ENCODE measurements at regions not wholly inside any gene's neighbourhood (a gene's known extent, or its start where the extent isn't known, plus 50 kb on each side); places are given as distances from the start of the nearest gene placed in this dataset.

- FAIRE-seq (no peak), DNase-seq (ENCODE audit: extremely low spot score, insufficient read length, low read depth) (no peak)
These were observed 187.8 kb upstream of the LRFN5 start for GRCh38 chr14:41418851-41419250.

DNA sequence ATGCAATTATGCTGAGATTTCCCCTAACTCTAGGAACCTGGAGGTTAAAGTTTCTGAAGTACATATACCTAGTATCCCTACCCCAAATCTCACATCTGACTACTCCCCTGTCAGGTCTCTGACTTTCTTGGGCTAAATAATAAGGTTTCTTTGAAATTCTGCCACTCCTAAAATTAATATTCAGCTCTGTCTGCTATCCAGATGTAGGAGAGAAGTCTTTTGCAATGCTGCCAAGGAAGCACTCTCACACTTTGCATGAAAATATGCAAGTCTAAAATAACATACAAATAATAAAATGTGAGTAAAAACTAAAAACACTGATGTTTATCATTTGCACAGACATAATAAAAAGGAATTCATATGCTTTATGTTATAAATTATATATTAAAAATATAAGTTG lies 196.9 kb upstream of the LRFN5 start:
- no peak for FAIRE-seq
- DNase-seq (ENCODE audit: extremely low spot score, insufficient read length, low read depth) = no peak

- FAIRE-seq = no peak
- no peak for DNase-seq (ENCODE audit: extremely low spot score, insufficient read length, low read depth)
These were observed 202.6 kb upstream of the LRFN5 start for GRCh38 chr14:41404126-41404525.

GRCh38 chr14:41403360-41403759 lies 203.3 kb upstream of the LRFN5 start:
- FAIRE-seq = no peak

DNA sequence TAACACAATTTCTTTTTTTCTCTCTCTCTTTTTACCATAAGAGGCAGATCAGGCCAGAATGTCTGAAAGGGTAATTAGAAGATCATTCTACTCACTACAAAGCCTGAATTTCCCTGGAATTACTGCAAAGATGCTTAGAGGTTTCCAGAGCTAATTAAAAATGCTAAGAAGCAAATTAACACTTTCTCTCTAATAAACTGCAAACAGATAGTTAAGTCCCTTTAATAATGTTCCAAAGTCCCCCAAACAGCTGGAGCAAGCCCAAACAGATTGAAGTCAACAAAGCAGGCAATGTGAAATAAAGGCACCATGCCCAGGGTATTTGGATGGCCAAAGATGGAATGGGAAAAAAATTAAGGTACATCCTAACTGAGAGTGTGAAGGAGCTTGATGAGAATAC lies 208.8 kb upstream of the LRFN5 start:
- no peak for DNase-seq (ENCODE audit: extremely low spot score, insufficient read length, low read depth)
- FAIRE-seq = no peak

More at GRCh38 chr14:41403360-41403759, 203.3 kb upstream of the LRFN5 start:
- DNase-seq (ENCODE audit: extremely low spot score, insufficient read length, low read depth) = no peak

GRCh38 chr14:41393512-41393911 lies 213.2 kb upstream of the LRFN5 start:
- DNase-seq (ENCODE audit: extremely low spot score, insufficient read length, low read depth) (no peak), FAIRE-seq (no peak)

DNA sequence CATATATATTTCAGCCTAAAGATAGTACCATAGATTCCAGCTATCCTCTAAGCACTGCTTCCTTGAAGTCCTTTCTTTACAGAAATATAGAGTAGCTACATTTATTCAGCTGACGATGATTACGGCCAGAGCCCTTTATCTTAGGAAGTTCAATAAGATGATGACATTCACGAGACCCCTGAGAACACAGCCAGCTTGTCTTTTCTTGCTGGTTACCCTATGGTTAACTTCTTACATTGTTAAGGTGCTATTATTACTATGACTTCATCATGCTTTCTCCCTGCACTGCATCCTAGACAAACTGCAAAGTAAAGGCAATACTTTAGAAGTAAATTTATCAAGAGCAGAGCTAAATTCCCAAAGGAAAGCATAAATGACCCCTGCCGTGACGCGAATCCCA lies 214.4 kb upstream of the LRFN5 start:
- no peak for FAIRE-seq

GRCh38 chr14:41389355-41389754 lies 217.3 kb upstream of the LRFN5 start:
- DNase-seq (ENCODE audit: extremely low spot score, insufficient read length, low read depth) (no peak), FAIRE-seq (no peak)

More for the DNA sequence above, 214.4 kb upstream of the LRFN5 start:
- DNase-seq (ENCODE audit: extremely low spot score, insufficient read length, low read depth) = no peak

GRCh38 chr14:41385797-41386196 lies 220.9 kb upstream of the LRFN5 start:
- DNase-seq (ENCODE audit: extremely low spot score, insufficient read length, low read depth) (no peak), FAIRE-seq (no peak)

- FAIRE-seq (no peak), DNase-seq (ENCODE audit: extremely low spot score, insufficient read length, low read depth) (no peak)
These were observed 226.7 kb upstream of the LRFN5 start for GRCh38 chr14:41380017-41380416.

- no peak for DNase-seq (ENCODE audit: extremely low spot score, insufficient read length, low read depth)
- FAIRE-seq = no peak
These were observed 228.2 kb upstream of the LRFN5 start for GRCh38 chr14:41378526-41378925.

DNA sequence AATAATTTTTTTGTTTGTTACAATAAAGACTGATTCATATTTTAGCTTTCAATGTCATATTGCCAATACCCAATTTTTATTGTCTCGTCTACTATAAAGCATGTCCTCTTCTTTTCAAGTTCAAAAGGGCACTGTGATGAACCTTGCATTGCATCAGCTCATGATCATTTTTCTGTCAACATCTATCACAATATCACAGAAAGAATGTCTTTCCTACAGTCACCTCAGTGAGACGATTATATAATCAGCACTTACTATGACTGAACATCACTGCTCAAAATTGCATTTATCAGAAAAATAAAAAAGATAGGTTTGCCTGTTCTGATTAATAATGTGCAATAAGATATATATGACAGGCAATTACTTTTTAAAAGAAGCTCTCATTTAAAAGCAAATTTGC lies 228.7 kb upstream of the LRFN5 start:
- DNase-seq (ENCODE audit: extremely low spot score, insufficient read length, low read depth) (no peak), FAIRE-seq (no peak)

DNA sequence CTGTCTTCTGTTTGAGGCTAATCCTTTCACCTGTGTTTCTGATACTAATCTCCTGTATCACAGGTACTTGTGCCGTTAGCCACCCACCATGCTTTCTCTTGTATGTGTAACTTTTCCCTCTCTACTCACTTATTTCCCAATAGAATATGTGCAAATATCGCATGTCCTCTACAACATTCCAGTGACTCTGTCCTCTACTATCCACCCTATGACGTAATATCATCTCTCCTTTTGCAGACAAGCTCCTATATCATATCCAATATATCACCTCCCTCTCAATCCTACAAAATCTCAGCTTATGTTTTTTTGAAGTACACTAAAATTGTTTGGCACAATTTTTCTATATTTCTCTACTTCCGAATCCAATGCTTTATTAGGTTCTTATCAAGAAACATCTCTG lies 232.6 kb upstream of the LRFN5 start:
- DNase-seq (ENCODE audit: extremely low spot score, insufficient read length, low read depth) (no peak), FAIRE-seq (no peak)

- DNase-seq (ENCODE audit: extremely low spot score, insufficient read length, low read depth) = no peak
- no peak for FAIRE-seq
These were observed 244.5 kb upstream of the LRFN5 start for GRCh38 chr14:41362139-41362538.

- no peak for FAIRE-seq
These were observed 246.6 kb upstream of the LRFN5 start for GRCh38 chr14:41360126-41360525.

DNA sequence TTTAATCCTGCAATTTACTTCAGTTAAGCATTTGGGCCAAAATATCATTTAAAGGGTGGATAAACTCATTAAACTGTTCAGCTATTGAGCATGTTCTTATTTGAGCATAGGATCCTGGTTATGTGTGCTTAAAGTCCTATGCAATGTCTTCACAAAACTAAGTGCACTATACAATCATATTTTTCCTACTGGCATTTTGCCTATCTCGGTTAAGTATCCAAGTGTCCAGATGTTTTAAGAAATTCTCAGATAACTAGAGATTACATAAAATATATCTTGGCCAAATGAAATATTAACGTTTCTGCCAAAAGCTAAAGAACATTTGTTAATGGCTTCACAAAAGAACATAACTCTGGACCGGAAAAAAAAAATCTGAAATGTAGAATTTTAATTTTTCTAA lies 250.8 kb upstream of the LRFN5 start:
- FAIRE-seq (no peak), DNase-seq (ENCODE audit: extremely low spot score, insufficient read length, low read depth) (no peak)

More at GRCh38 chr14:41360126-41360525, 246.6 kb upstream of the LRFN5 start:
- no peak for DNase-seq (ENCODE audit: extremely low spot score, insufficient read length, low read depth)

DNA sequence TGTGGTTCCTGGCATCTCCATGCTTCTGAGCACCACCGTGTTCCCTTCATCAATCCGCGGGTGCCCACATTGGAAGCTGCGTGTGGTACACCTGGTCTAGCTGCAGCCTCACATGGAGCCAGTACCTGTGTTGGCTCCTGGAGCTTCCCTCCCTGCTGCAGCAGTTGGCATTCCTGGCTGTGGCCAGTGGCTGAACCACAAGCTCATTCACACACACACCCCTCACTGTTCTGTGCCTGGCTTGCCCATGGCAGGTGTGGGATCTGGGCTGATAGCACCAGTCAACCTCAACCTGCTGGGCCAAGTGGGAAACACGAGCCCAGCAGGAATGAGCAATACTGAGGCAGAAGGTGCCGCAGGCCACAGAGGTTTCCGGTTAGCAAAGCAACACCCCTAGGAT lies 256.2 kb upstream of the LRFN5 start:
- no peak for FAIRE-seq
- no peak for DNase-seq (ENCODE audit: extremely low spot score, insufficient read length, low read depth)

- no peak for FAIRE-seq
- no peak for DNase-seq (ENCODE audit: extremely low spot score, insufficient read length, low read depth)
These were observed 257.3 kb upstream of the LRFN5 start for GRCh38 chr14:41349289-41349910.

- no peak for DNase-seq (ENCODE audit: extremely low spot score, insufficient read length, low read depth)
- FAIRE-seq = no peak
These were observed 262.8 kb upstream of the LRFN5 start for GRCh38 chr14:41343857-41344256.

- FAIRE-seq (no peak), DNase-seq (ENCODE audit: extremely low spot score, insufficient read length, low read depth) (no peak)
These were observed 293.5 kb upstream of the LRFN5 start for GRCh38 chr14:41313196-41313595.

DNA sequence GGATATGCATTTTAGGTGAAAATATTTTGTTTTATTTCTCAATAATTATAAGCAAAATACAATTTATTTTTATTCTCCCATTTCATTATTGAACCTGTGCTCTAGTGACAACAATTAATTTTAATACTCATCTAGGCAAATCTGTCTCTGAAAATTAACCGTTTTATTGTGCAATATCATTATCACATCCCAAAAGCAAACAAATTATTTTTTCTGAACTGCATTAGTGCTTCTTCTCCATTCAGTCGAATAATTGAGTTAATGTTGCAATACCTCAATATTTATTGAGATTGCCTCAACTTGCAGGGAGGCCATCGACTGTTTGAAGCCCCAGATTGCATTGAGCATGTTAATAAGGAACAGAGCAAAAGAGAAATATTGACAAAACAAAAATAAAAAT lies 303.2 kb upstream of the LRFN5 start:
- FAIRE-seq = no peak

GRCh38 chr14:41302776-41303175 lies 303.9 kb upstream of the LRFN5 start:
- FAIRE-seq = no peak
- DNase-seq (ENCODE audit: extremely low spot score, insufficient read length, low read depth) = no peak

More for the DNA sequence above, 303.2 kb upstream of the LRFN5 start:
- no peak for DNase-seq (ENCODE audit: extremely low spot score, insufficient read length, low read depth)
